ENCODE measurements at regions not wholly inside any gene's neighbourhood (a gene's known extent, or its start where the extent isn't known, plus 50 kb on each side); places are given as distances from the start of the nearest gene placed in this dataset.
"Not testable (repeated sequence)": the region's sequence is repeated elsewhere in the genome, so short reads cannot be mapped to it uniquely, and the experiment has no call there.

- intact Hi-C loops (cut with DNase I) = no loop called here
- ATAC-seq (no peak), DNase-seq (ENCODE audit: missing footprints) (no peak)
Observed at GRCh38 chr17:5911919-5912318, 158.3 kb upstream of the WSCD1 start.

- intact Hi-C loops (cut with DNase I) = no loop called here
- ATAC-seq = no peak
- no peak for DNase-seq (ENCODE audit: missing footprints)
Observed at GRCh38 chr17:5913032-5913531, 157.1 kb upstream of the WSCD1 start.

DNA sequence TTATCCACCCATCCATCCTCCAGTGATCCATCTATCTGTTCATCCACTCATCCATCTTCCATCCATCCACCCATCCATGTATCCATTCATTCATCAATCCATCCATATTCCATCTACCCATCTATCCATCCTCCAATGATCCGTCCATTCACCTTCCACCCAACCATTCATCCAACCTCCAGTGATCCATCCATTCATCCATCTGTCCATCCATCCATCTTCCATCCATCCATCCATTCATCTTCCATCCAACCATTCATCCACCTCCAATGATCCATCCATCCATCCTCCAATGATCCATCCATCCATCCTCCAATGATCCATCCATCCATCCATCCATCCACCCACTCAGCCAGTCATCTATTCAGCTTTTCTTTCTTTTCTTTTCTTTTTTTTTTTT lies 156.5 kb upstream of the WSCD1 start:
- no peak for ATAC-seq
- intact Hi-C loops (cut with DNase I) = no loop called here
- no peak for DNase-seq (ENCODE audit: missing footprints)

DNA sequence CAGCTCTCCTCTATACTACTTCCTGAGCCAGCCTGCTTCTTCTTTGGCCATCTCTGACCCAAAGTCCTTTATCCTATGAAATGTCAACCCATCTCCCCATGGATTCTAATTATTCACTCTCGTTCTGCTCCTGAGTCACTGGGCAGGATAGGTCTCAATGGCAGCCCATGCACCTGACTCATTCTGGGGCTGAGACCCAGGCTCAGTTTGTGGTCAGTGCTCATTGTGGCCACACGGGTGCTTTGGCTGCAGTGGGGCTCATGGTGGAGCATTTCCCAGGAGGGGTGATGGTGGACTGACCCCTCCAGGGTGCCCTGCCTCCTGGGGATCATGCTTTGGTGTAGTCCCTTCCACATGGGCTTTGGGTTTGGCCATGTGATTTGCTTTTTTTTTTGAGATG lies 154.8 kb upstream of the WSCD1 start:
- ATAC-seq (no peak), DNase-seq (ENCODE audit: missing footprints) (no peak)
- intact Hi-C loops (cut with DNase I) = no loop called here

DNA sequence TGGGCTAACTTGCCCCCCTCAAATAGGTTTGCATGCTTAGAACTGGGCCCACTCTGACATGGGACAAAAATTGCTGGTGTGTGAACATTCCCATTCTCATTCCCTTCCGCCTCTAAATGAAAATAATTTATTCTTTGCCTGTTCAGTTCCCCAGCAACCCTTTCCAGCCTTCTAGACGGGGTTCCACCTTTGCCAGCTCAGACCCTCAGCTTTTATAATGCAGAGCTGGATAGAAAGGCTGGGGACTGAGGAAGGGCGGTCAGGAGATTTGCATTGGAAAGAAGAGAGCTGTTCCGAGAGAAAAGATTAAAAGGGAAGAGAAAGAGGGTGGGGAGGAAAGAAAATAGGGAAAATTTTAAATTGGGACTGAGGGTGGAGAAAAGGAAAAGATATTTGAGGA lies 151.1 kb upstream of the WSCD1 start:
- intact Hi-C loops (cut with DNase I) = no loop called here
- DNase-seq (ENCODE audit: missing footprints) = no peak
- ATAC-seq = no peak

DNA sequence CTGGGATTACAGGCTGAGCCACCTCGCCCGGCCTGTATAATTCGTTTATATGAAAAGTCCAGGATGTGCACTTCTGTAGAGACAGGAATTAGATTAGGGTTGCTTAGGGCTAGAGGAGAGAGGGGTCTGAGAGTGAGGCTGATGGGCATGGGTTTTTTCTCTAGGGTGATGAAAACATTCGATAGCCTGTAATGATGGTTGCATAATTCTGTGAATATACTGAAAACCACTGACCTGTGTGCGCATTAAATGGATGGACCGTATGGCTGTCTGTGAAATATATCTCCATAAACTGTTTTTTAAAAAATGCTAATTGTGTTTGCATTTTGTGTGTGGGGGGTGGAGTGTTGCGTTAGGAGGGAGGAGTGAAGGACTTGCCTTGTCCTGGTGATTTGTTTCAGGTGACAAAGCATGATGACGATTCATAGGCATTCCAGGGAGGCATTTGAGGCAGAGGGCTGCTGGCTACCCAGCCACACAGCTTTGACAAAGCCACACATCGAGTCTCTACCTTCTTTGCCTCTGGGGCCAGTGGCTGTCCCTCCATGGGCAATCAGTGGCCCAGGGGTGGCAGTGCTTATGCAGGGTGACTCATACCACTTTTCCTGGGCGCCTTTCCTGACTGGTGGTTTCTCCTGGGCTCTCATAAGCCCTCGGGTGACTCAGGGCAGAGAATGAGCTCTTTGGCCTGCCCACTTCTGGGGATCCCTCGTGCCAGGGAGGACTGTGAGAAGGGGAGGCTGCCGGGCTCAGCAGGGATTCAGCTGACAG lies 148.5 kb upstream of the WSCD1 start:
- DNase-seq (ENCODE audit: missing footprints) (no peak), ATAC-seq (no peak)
- intact Hi-C loops (cut with DNase I) = no loop called here

- DNase-seq (ENCODE audit: missing footprints) (no peak), ATAC-seq (no peak)
- intact Hi-C loops (cut with DNase I) = no loop called here
Observed at GRCh38 chr17:5922476-5922875, 147.7 kb upstream of the WSCD1 start.

DNA sequence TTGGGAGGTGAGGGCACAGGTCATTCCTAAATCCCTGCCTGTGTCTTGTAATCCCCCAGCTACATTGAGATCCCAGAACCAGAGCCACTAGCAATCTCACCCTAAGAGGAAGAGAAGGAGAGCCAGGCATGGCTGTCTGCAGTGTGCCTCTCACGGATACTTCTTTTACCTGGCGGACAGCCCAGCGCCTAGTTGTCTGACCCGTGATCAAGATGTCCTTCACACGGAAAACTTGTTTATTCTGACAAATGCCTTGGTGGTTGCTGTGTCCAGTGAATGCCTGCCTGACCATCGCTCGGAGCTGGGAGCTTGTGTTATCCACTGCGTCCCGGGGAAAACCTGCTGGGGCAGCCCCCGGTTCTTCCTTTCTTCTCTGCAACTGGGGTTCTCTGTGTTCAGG lies 140.5 kb upstream of the WSCD1 start:
- no peak for DNase-seq (ENCODE audit: missing footprints)
- intact Hi-C loops (cut with DNase I) = no loop called here
- no peak for ATAC-seq

- ATAC-seq; intact Hi-C loops (cut with DNase I); DNase-seq (ENCODE audit: missing footprints): not testable (repeated sequence)
Observed at GRCh38 chr17:5930555-5930954, 139.6 kb upstream of the WSCD1 start.

GRCh38 chr17:5931616-5932015 lies 138.6 kb upstream of the WSCD1 start:
- ATAC-seq (no peak), DNase-seq (ENCODE audit: missing footprints) (no peak)
- intact Hi-C loops (cut with DNase I) = no loop called here

DNA sequence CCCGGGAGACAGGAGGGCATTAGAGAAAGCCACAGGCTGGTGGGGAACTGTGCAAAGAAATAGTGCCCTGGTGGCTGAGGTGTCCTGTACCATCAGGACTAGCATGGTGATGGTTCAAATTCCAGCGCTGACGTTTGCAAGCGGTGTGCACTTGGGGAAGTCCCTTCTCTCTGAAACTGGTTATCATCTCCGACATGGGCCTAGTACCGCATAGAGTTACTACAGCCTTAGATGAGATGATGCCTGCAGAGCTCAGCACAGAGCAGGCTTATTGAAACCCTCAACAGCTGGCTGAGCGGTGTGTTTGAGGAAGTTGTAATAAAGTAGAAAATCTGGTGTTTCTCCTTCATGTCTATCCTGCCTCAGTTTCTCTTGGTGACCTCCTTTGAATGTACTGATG lies 136.7 kb upstream of the WSCD1 start:
- intact Hi-C loops (cut with DNase I) = no loop called here
- DNase-seq (ENCODE audit: missing footprints) = no peak
- ATAC-seq = no peak

- intact Hi-C loops (cut with DNase I) = no loop called here
- DNase-seq (ENCODE audit: missing footprints) (no peak), ATAC-seq (no peak)
Observed at GRCh38 chr17:5941258-5941657, 128.9 kb upstream of the WSCD1 start.

DNA sequence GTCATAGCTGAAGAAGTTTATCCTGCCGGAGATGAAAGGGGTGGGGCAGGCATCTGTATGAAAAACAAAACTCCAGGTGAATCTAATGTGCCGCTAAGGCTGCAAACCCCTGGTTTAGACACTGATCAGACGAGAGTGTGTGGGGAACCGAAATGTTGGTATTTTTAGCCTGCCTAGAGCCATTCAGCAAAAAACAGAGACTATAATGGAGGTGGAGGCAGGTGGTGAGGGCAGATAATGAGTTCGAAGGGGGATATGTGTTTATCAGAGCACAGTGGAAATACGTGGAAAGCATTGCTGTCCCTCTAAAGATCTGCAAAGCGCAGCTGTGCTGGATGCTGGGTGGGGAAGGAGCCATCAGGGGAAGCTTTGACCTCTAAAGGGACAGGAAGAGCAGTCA lies 127.5 kb upstream of the WSCD1 start:
- intact Hi-C loops (cut with DNase I) = no loop called here
- no peak for DNase-seq (ENCODE audit: missing footprints)
- ATAC-seq = no peak

GRCh38 chr17:5943232-5943631 lies 126.9 kb upstream of the WSCD1 start:
- no peak for DNase-seq (ENCODE audit: missing footprints)
- intact Hi-C loops (cut with DNase I) = no loop called here
- ATAC-seq = no peak

GRCh38 chr17:5943982-5944381 lies 126.2 kb upstream of the WSCD1 start:
- DNase-seq (ENCODE audit: missing footprints) (no peak), ATAC-seq (no peak)
- intact Hi-C loops (cut with DNase I) = no loop called here

DNA sequence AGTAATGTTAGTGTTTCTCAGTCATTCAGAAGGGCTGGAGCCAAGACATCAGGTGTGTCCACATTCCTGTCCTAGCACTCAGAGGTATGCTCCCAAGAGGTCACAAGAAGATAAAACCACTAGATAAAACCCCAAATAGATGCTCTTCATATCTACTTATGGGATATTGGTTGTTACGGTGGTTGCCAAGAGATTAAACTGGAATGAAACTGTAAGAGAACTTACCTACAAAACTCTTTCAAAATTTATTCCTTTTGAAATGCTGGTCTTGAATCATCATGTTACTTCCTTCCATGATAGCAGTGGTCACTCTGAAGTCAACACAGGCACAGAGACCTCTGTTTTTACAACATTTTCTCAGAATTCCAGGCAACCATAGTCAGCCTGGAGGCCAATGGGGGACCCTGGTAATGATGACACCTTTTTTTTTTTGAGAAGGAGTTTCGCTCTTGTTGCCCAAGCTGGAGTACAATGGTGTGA lies 122.4 kb upstream of the WSCD1 start:
- intact Hi-C loops (cut with DNase I) = no loop called here
- no peak for ATAC-seq
- no peak for DNase-seq (ENCODE audit: missing footprints)

DNA sequence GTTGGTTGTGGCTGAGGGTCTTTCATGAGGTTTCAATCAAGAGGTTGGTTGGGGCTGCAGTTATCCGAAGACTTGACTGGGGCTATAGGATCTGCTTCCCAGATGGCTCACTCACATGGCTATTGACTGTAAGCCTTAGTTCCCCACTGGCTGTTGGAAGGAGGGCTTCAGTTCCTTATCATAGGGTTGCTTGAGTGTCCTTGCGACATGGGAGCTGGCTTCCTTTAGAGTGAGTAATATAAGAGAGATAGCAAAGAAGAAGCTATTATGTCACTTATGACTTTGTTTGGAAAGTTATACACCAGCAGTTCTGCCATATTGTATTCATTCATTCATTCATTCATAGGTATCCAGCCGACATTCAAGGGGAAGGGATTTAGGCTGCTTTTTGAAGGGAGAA lies 121.4 kb upstream of the WSCD1 start:
- intact Hi-C loops (cut with DNase I) = no loop called here
- ATAC-seq (no peak), DNase-seq (ENCODE audit: missing footprints) (no peak)

DNA sequence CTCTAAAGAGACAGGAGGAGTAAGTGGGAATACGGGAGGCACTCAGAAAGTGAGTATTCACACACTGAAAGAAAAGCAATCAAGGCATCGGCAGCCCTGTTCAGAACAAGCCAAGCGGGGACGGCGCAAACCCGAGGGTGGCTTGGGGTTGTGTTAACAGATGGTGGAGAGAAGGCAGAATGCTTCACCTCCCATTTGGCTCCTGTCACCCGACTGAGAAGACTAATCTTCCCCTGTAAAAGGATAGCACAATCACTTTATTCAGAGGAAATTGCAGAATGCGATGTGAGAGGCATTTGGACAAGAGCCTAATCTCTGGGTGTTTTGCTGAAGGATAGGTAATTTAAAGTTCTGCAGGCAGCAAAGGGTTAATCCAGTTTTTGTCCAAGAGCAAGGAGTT lies 119.3 kb upstream of the WSCD1 start:
- ATAC-seq (no peak), DNase-seq (ENCODE audit: missing footprints) (no peak)
- intact Hi-C loops (cut with DNase I) = no loop called here

DNA sequence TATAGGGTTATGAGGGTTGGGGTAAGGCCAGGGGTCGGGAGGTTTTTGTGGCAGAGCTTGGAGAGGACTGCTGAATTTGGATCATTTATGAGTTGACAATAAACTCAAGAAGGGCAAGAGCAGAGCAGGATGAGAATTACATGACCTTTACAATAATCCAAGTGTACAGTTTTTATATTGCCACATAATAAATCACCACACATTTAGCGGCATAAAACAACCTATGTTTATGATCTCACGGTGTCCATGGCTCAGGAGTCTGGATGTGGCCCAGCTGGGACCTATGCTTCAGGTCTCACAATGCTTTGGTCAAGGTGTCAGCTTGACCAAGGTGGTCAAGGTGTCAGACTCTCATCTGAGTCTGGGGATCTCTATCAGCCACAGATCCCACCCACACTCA lies 118.3 kb upstream of the WSCD1 start:
- DNase-seq (ENCODE audit: missing footprints) = no peak
- intact Hi-C loops (cut with DNase I) = no loop called here
- ATAC-seq = no peak

DNA sequence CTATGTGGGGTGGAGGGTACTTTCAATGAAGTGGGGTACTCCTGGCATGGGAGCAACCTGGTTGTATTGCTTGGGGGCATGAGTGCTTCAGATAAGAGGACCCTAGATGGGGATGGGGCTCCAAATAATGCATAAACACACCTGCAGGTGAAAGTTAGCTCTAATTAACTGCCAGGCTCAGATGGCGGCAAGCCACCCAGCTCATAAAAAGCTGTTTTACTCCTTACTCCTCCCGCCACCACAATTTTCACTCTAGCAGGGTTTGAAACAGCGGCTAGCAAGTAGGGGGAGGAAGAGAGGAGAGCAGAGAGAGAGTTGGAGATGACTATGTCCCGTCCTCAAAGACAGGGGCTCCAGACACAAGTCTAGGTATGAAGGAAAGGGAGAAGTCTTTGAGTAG lies 117.7 kb upstream of the WSCD1 start:
- ATAC-seq (no peak), DNase-seq (ENCODE audit: missing footprints) (no peak)
- intact Hi-C loops (cut with DNase I) = no loop called here

DNA sequence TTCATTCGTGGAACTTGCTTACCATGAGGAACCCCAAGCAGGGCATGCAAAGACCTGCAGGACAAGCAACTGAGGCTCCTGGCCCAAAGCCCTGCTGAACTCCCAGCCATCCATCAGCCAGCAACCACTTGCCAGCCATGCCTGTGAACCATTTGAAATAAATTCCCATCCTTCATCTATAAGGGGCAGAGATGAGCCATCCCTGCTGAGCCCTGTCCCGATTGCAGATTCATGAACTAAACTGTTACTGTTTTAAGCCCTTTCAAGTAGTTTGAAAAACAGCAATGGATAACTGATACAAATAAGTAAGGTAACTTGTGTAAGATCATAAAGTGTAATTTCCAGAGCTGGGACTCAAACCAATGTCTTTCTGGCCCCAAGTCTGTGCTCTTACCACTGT lies 114.4 kb upstream of the WSCD1 start:
- no peak for ATAC-seq
- intact Hi-C loops (cut with DNase I) = no loop called here
- DNase-seq (ENCODE audit: missing footprints) = no peak
